ENCODE measurements at regions not wholly inside any gene's neighbourhood (a gene's known extent, or its start where the extent isn't known, plus 50 kb on each side); places are given as distances from the start of the nearest gene placed in this dataset.

GRCh38 chr7:46446151-46446550, 525.1 kb upstream of the IGFBP3 start:
- H3K36me3 ChIP-seq: no peaks in the 10 kb centered on the region
- no peaks in the 10 kb centered on the region for H3K27me3 ChIP-seq
- H3K9me3 ChIP-seq: no peaks in the 10 kb centered on the region
- no peaks in the 10 kb centered on the region for H3K4me1 ChIP-seq
- peak; percentile 59 for DNase-seq
- TF ChIP-seq CTCF (IDR thresholded peaks at IDR 0.05; ENCODE audit: low read depth, low read length): no peak
- no peak overlapping the region for H3K4me3 ChIP-seq (ENCODE audit: low read depth, low read length)

- DNase-seq: no peak
- no peak for TF ChIP-seq CTCF (IDR thresholded peaks at IDR 0.05; ENCODE audit: low read depth, low read length)
- no peak overlapping the region for H3K4me3 ChIP-seq (ENCODE audit: low read depth, low read length)
- no peaks in the 10 kb centered on the region for H3K36me3 ChIP-seq
- no peaks in the 10 kb centered on the region for H3K27me3 ChIP-seq
- no peaks in the 10 kb centered on the region for H3K4me1 ChIP-seq
- H3K9me3 ChIP-seq: no peaks in the 10 kb centered on the region
Measured at GRCh38 chr7:46444256-46444655, 523.2 kb upstream of the IGFBP3 start.

- Histone ChIP-seq H3K4me3 (ENCODE audit: low read depth, low read length) (no peak overlapping the region), H3K27me3 (no peaks in the 10 kb centered on the region), H3K9me3 (no peaks in the 10 kb centered on the region), H3K36me3 (no peaks in the 10 kb centered on the region), H3K4me1 (no peaks in the 10 kb centered on the region)
- DNase-seq: no peak
- no peak for TF ChIP-seq CTCF (IDR thresholded peaks at IDR 0.05; ENCODE audit: low read depth, low read length)
Measured at GRCh38 chr7:46440186-46440585, 519.1 kb upstream of the IGFBP3 start.

- Histone ChIP-seq H3K4me1 (no peaks in the 10 kb centered on the region), H3K36me3 (no peaks in the 10 kb centered on the region), H3K27me3 (no peaks in the 10 kb centered on the region), H3K9me3 (no peaks in the 10 kb centered on the region), H3K4me3 (ENCODE audit: low read depth, low read length) (no peak overlapping the region)
- no peak for DNase-seq
- no peak for TF ChIP-seq CTCF (IDR thresholded peaks at IDR 0.05; ENCODE audit: low read depth, low read length)
Measured at GRCh38 chr7:46432708-46433107, 511.6 kb upstream of the IGFBP3 start.

GRCh38 chr7:46428295-46428694, 507.2 kb upstream of the IGFBP3 start:
- Histone ChIP-seq H3K4me1 (no peaks in the 10 kb centered on the region), H3K36me3 (no peaks in the 10 kb centered on the region), H3K9me3 (no peaks in the 10 kb centered on the region), H3K4me3 (ENCODE audit: low read depth, low read length) (no peak overlapping the region), H3K27me3 (no peaks in the 10 kb centered on the region)
- TF ChIP-seq CTCF (IDR thresholded peaks at IDR 0.05; ENCODE audit: low read depth, low read length): no peak
- no peak for DNase-seq

- no peak for DNase-seq
- Histone ChIP-seq H3K9me3 (no peaks in the 10 kb centered on the region), H3K27me3 (no peaks in the 10 kb centered on the region), H3K4me3 (ENCODE audit: low read depth, low read length) (no peak overlapping the region), H3K4me1 (no peaks in the 10 kb centered on the region), H3K36me3 (no peaks in the 10 kb centered on the region)
- no peak for TF ChIP-seq CTCF (IDR thresholded peaks at IDR 0.05; ENCODE audit: low read depth, low read length)
Measured at GRCh38 chr7:46424934-46425333, 503.9 kb upstream of the IGFBP3 start.

All from BE2C (cell line).